Liver (tissue), 8 donors: ENCODE measurements at regions not wholly inside any gene's neighbourhood (a gene's known extent, or its start where the extent isn't known, plus 50 kb on each side); places are given as distances from the start of the nearest gene placed in this dataset.

Experiments
- DNase-seq: peaks from one replicate; pipeline ENCODE4 v3.0.0-alpha.2; 2017; ENCODE audit warnings: low spot score
- H3K27ac ChIP-seq, 2 donors: one replicate each; pipeline ENCODE4 v1.7.0; 2013; ENCODE audit warnings: inconsistent platforms in 2 of 2, low read length in 2 of 2, control low read depth in 1 of 2, low read depth in 1 of 2, mild to moderate bottlenecking in 1 of 2
- H3K27me3 ChIP-seq, 4 donors: one replicate each; pipeline versions ENCODE4 v1.6.1 to v1.7.0; 2013; ENCODE audit warnings: low read length in 3 of 4, inconsistent platforms in 1 of 4, mild to moderate bottlenecking in 1 of 4, moderate library complexity in 1 of 4; ENCODE audit not compliant: control insufficient read depth in 4 of 4, insufficient read depth in 4 of 4
- H3K36me3 ChIP-seq, 4 donors: one replicate each; pipeline versions ENCODE4 v1.6.1 to v1.7.0; 2013; ENCODE audit warnings: low read length in 3 of 4, mild to moderate bottlenecking in 3 of 4, low read depth in 1 of 4, moderate library complexity in 1 of 4; ENCODE audit not compliant: control insufficient read depth in 4 of 4, insufficient read depth in 3 of 4
- H3K4me1 ChIP-seq, 4 donors: one replicate each; pipeline versions ENCODE4 v1.6.1 to v1.7.0; 2013; ENCODE audit warnings: low read length in 3 of 4, mild to moderate bottlenecking in 3 of 4, moderate library complexity in 1 of 4; ENCODE audit not compliant: control insufficient read depth in 4 of 4, insufficient read depth in 4 of 4
- H3K4me3 ChIP-seq, 3 donors: one replicate each; pipeline versions ENCODE4 v1.6.1 to v1.7.0; 2013; ENCODE audit warnings: low read length in 3 of 3, control low read depth in 1 of 3, low read depth in 1 of 3, mild to moderate bottlenecking in 1 of 3
- H3K9ac ChIP-seq, 2 donors: one replicate each; pipeline ENCODE4 v1.7.0; 2013; ENCODE audit warnings: low read length in 2 of 2, mild to moderate bottlenecking in 2 of 2, moderate library complexity in 2 of 2, control low read depth in 1 of 2, low read depth in 1 of 2
- H3K9me3 ChIP-seq, 4 donors: one replicate each; pipeline versions ENCODE4 v1.6.1 to v1.7.0; 2013; ENCODE audit warnings: low read length in 3 of 4; ENCODE audit not compliant: control insufficient read depth in 4 of 4
- CTCF ChIP-seq: fragments of 150-350 bp; IDR thresholded peaks from 2 replicates; pipeline ENCODE4 v1.5.1; 2017; ENCODE audit warnings: improper control_type of control experiment, low read depth, low read length; ENCODE audit not compliant: missing input control
- EGR1 ChIP-seq, 2 donors: IDR thresholded peaks; 2 replicates each; pipeline ENCODE4 v1.6.1; 2016 to 2018; ENCODE audit warnings: antibody characterized with exemption in 2 of 2, low read depth in 2 of 2
- FOXA1 ChIP-seq: IDR thresholded peaks from 2 replicates; pipeline ENCODE4 v1.6.1; 2016; ENCODE audit warnings: antibody characterized with exemption
- FOXA2 ChIP-seq: IDR thresholded peaks from 2 replicates; pipeline ENCODE4 v1.6.1; 2016; ENCODE audit warnings: antibody characterized with exemption
- GABPA ChIP-seq, 2 donors: IDR thresholded peaks in 1 of 2; conservative IDR thresholded peaks in 1 of 2; 2 replicates each; pipeline ENCODE4 v1.6.1; 2016; ENCODE audit warnings: antibody characterized with exemption in 2 of 2, mild to moderate bottlenecking in 1 of 2, moderate library complexity in 1 of 2
- HNF4A ChIP-seq, 2 donors: conservative IDR thresholded peaks; 2 replicates each; pipeline ENCODE4 v1.6.1; 2016; ENCODE audit warnings: antibody characterized with exemption in 2 of 2, mild to moderate bottlenecking in 2 of 2
- HNF4G ChIP-seq: IDR thresholded peaks from 2 replicates; pipeline ENCODE4 v1.6.1; 2016; ENCODE audit warnings: antibody characterized with exemption
- JUND ChIP-seq, 2 donors: IDR thresholded peaks; 2 replicates each; pipeline ENCODE4 v1.6.1; 2016; ENCODE audit warnings: antibody characterized with exemption in 2 of 2
- MAX ChIP-seq: IDR thresholded peaks from 2 replicates; pipeline ENCODE4 v1.6.1; 2016; ENCODE audit warnings: antibody characterized with exemption
- NR2F2 ChIP-seq: IDR thresholded peaks from 2 replicates; pipeline ENCODE4 v1.6.1; 2016; ENCODE audit warnings: antibody characterized with exemption
- RAD21 ChIP-seq, 2 donors: IDR thresholded peaks; 2 replicates each; pipeline ENCODE4 v1.6.1; 2016; ENCODE audit warnings: antibody characterized with exemption in 2 of 2, mild to moderate bottlenecking in 2 of 2
- REST ChIP-seq: IDR thresholded peaks from 2 replicates; pipeline ENCODE4 v1.6.1; 2016; ENCODE audit warnings: antibody characterized with exemption, mild to moderate bottlenecking
- RXRA ChIP-seq, 2 donors: IDR thresholded peaks; 2 replicates each; pipeline ENCODE4 v1.6.1; 2017 to 2018; ENCODE audit warnings: antibody characterized with exemption in 2 of 2, mild to moderate bottlenecking in 1 of 2
- SP1 ChIP-seq: IDR thresholded peaks from 2 replicates; pipeline ENCODE4 v1.6.1; 2018; ENCODE audit warnings: antibody characterized with exemption, mild to moderate bottlenecking
- TAF1 ChIP-seq: conservative IDR thresholded peaks from 2 replicates; pipeline ENCODE4 v1.6.1; 2016; ENCODE audit warnings: antibody characterized with exemption, mild to moderate bottlenecking
- YY1 ChIP-seq: IDR thresholded peaks from 2 replicates; pipeline ENCODE4 v1.6.1; 2016; ENCODE audit warnings: antibody characterized with exemption, mild to moderate bottlenecking
- ZBTB33 ChIP-seq: IDR thresholded peaks from 2 replicates; pipeline ENCODE4 v1.6.1; 2016; ENCODE audit warnings: antibody characterized with exemption
- WGBS: extraction: QIAGEN DNeasy Blood & Tissue Kit; methylation state at CpG from one replicate; pipeline ENCODE4 v1.1.7; 2013; 5-methylcytosine and 5-hydroxymethylcytosine counted together
- TF ChIP-seq, protein P1 (sequence below): IDR thresholded peaks from 2 replicates; pipeline ENCODE4 v1.6.1; 2016; ENCODE audit warnings: antibody characterized with exemption
- donor health status: healthy.
- donor health status: healthy.
- donor health status: healthy.
- donor health status: healthy.
- donor health status: healthy.

GRCh38 chr5:86765778-86766502, 148.2 kb downstream of the COX7C start:
- WGBS = 64% methylated on average over 3 of the region's 3 CpGs
- no peaks in the 10 kb centered on the region for H3K36me3 ChIP-seq
- H3K4me1 ChIP-seq = no peaks in the 10 kb centered on the region
- no peak for DNase-seq
- no peak overlapping the region for H3K27ac ChIP-seq
- no peak overlapping the region for H3K9ac ChIP-seq
- no peak overlapping the region for H3K4me3 ChIP-seq
- H3K9me3 ChIP-seq = no peaks in the 10 kb centered on the region
- TF ChIP-seq RXRA (IDR thresholded peaks at IDR 0.05) (no peak), FOXA1 (no peak), TAF1 (no peak), ZBTB33 (no peak), REST (no peak), YY1 (no peak), HNF4A (conservative IDR thresholded peaks at IDR 0.05) (no peak), FOXA2 (no peak), MAX (no peak), CTCF (no peak), EGR1 (IDR thresholded peaks at IDR 0.05; ENCODE audit: low read depth in 2 of 2) (no peak), RAD21 (IDR thresholded peaks at IDR 0.05) (no peak), NR2F2 (no peak), JUND (IDR thresholded peaks at IDR 0.05) (no peak), SP1 (no peak), HNF4G (no peak), GABPA (IDR thresholded peaks at IDR 0.05 in 1 of 2, conservative IDR thresholded peaks at IDR 0.05 in 1 of 2) (no peak)
- TF ChIP-seq, protein P1, sequence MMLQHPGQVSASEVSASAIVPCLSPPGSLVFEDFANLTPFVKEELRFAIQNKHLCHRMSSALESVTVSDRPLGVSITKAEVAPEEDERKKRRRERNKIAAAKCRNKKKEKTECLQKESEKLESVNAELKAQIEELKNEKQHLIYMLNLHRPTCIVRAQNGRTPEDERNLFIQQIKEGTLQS = no peak
- H3K27me3 ChIP-seq = no peaks in the 10 kb centered on the region
